Thymus (tissue), 11 donors: ENCODE measurements at regions not wholly inside any gene's neighbourhood (a gene's known extent, or its start where the extent isn't known, plus 50 kb on each side); places are given as distances from the start of the nearest gene placed in this dataset.

ENCODE experiments used
- DNase-seq, 9 donors: peaks; one replicate each; pipeline ENCODE4 v3.0.0-alpha.2; 2013; ENCODE audit warnings: low spot score in 9 of 9, low read depth in 6 of 9, missing footprints in 1 of 9
- H3K27ac ChIP-seq, 2 donors: one replicate each; pipeline ENCODE4 v1.5.1; 2013; ENCODE audit warnings: control low read depth in 1 of 2, low read depth in 1 of 2, low read length in 1 of 2, mild to moderate bottlenecking in 1 of 2, moderate library complexity in 1 of 2
- H3K27me3 ChIP-seq, 2 donors: one replicate each; pipeline ENCODE4 v1.5.1; 2013; ENCODE audit warnings: low read length in 1 of 2; ENCODE audit not compliant: control insufficient read depth in 2 of 2, insufficient read depth in 1 of 2
- H3K36me3 ChIP-seq, 2 donors: one replicate each; pipeline ENCODE4 v1.5.1; 2013; ENCODE audit warnings: low read length in 1 of 2, mild to moderate bottlenecking in 1 of 2, moderate library complexity in 1 of 2; ENCODE audit not compliant: control insufficient read depth in 2 of 2, insufficient read depth in 2 of 2
- H3K4me1 ChIP-seq, 2 donors: one replicate each; pipeline ENCODE4 v1.5.1; 2013; ENCODE audit warnings: low read length in 2 of 2; ENCODE audit not compliant: control insufficient read depth in 2 of 2, insufficient read depth in 2 of 2
- H3K4me3 ChIP-seq, 2 donors: one replicate each; pipeline ENCODE4 v1.5.1; 2013; ENCODE audit warnings: low read length in 2 of 2, control low read depth in 1 of 2, mild to moderate bottlenecking in 1 of 2
- H3K9me3 ChIP-seq, 2 donors: one replicate each; pipeline ENCODE4 v1.5.1; 2013; ENCODE audit warnings: low read length in 1 of 2, mild to moderate bottlenecking in 1 of 2; ENCODE audit not compliant: control insufficient read depth in 2 of 2, insufficient read depth in 1 of 2
- WGBS: extraction: QIAGEN DNeasy Blood & Tissue Kit; methylation state at CpG from one replicate; pipeline ENCODE4 v1.1.7; 2013; 5-methylcytosine and 5-hydroxymethylcytosine counted together
- donor health status: healthy.

GRCh38 chr6:166877906-166878305 lies 78.4 kb downstream of the RNASET2 start:
- peaks cover 0 to 3% of the 10 kb centered on the region in 2 donors for H3K27me3 ChIP-seq
- DNase-seq, result no peak
- WGBS, result 96% methylated on average over 2 of the region's 2 CpGs
- no peaks in the 10 kb centered on the region for H3K9me3 ChIP-seq
- H3K4me1 ChIP-seq, result no peaks in the 10 kb centered on the region
- H3K36me3 ChIP-seq, result no peaks in the 10 kb centered on the region
- no peak overlapping the region for H3K27ac ChIP-seq
- no peak overlapping the region for H3K4me3 ChIP-seq

GRCh38 chr6:166877349-166877748 lies 79.0 kb downstream of the RNASET2 start:
- Histone ChIP-seq H3K36me3 (no peaks in the 10 kb centered on the region), H3K9me3 (no peaks in the 10 kb centered on the region), H3K4me3 (no peak overlapping the region), H3K27ac (no peak overlapping the region), H3K4me1 (no peaks in the 10 kb centered on the region), H3K27me3 (peaks cover 0 to 3% of the 10 kb centered on the region in 2 donors)
- no peak for DNase-seq
- 97% methylated on average over 2 of the region's 2 CpGs for WGBS

- Histone ChIP-seq H3K4me1 (no peaks in the 10 kb centered on the region), H3K4me3 (no peak overlapping the region), H3K36me3 (no peaks in the 10 kb centered on the region), H3K27ac (no peak overlapping the region), H3K9me3 (no peaks in the 10 kb centered on the region), H3K27me3 (peaks cover 0 to 6% of the 10 kb centered on the region in 2 donors)
- 91% methylated on average over 9 of the region's 9 CpGs for WGBS
- DNase-seq, result no peak
Observed at GRCh38 chr6:166872531-166873009, 83.8 kb downstream of the RNASET2 start.

GRCh38 chr6:166870602-166871208 lies 85.6 kb downstream of the RNASET2 start:
- DNase-seq, result no peak
- Histone ChIP-seq H3K9me3 (no peaks in the 10 kb centered on the region), H3K4me1 (no peaks in the 10 kb centered on the region), H3K27ac (no peak overlapping the region), H3K36me3 (no peaks in the 10 kb centered on the region), H3K27me3 (peaks cover 2 to 6% of the 10 kb centered on the region in 2 donors), H3K4me3 (no peak overlapping the region)
- WGBS, result 95% methylated on average over 20 of the region's 20 CpGs

- Histone ChIP-seq H3K4me3 (no peak overlapping the region), H3K27ac (no peak overlapping the region), H3K9me3 (no peaks in the 10 kb centered on the region), H3K27me3 (peaks cover 21 to 32% of the 10 kb centered on the region in 2 donors), H3K4me1 (peaks cover 0 to 10% of the 10 kb centered on the region in 2 donors), H3K36me3 (no peaks in the 10 kb centered on the region)
- WGBS, result 97% methylated on average over 19 of the region's 19 CpGs
- no peak for DNase-seq
Observed at GRCh38 chr6:166866839-166867637, 89.3 kb downstream of the RNASET2 start.

- peaks cover 0 to 11% of the 10 kb centered on the region in 2 donors for H3K4me1 ChIP-seq
- no peak overlapping the region for H3K4me3 ChIP-seq
- no peak for DNase-seq
- 85% methylated on average over 1 of the region's 1 CpG for WGBS
- no peaks in the 10 kb centered on the region for H3K36me3 ChIP-seq
- no peak overlapping the region for H3K27ac ChIP-seq
- peaks cover 38 to 55% of the 10 kb centered on the region in 2 donors for H3K27me3 ChIP-seq
- H3K9me3 ChIP-seq, result no peaks in the 10 kb centered on the region
Observed at GRCh38 chr6:166864333-166864732, 92.0 kb downstream of the RNASET2 start.

GRCh38 chr6:166862978-166863530 lies 93.3 kb downstream of the RNASET2 start:
- WGBS, result 30% methylated on average over 21 of the region's 21 CpGs
- Histone ChIP-seq H3K27ac (no peak overlapping the region), H3K4me1 (peaks cover 0 to 11% of the 10 kb centered on the region in 2 donors), H3K36me3 (no peaks in the 10 kb centered on the region), H3K9me3 (no peaks in the 10 kb centered on the region), H3K4me3 (peak overlapping the region; percentile 24 to 38), H3K27me3 (peaks cover 38 to 61% of the 10 kb centered on the region in 2 donors)
- no peak for DNase-seq

GRCh38 chr6:166862287-166862977 lies 93.9 kb downstream of the RNASET2 start:
- WGBS, result under 1% methylated on average over 56 of the region's 56 CpGs
- Histone ChIP-seq H3K27ac (no peak overlapping the region), H3K36me3 (no peaks in the 10 kb centered on the region), H3K4me3 (peak overlapping the region; percentile 24 to 38), H3K9me3 (no peaks in the 10 kb centered on the region), H3K4me1 (peaks cover 0 to 11% of the 10 kb centered on the region in 2 donors), H3K27me3 (peaks cover 38 to 61% of the 10 kb centered on the region in 2 donors)
- peak in 6 of 9 donors; percentile 7 to 53 (median 32) for DNase-seq

- H3K36me3 ChIP-seq, result no peaks in the 10 kb centered on the region
- no peak for DNase-seq
- WGBS, result 7% methylated on average over 11 of the region's 11 CpGs
- H3K4me1 ChIP-seq, result peaks cover 0 to 11% of the 10 kb centered on the region in 2 donors
- no peaks in the 10 kb centered on the region for H3K9me3 ChIP-seq
- peak overlapping the region; percentile 24 to 38 for H3K4me3 ChIP-seq
- H3K27me3 ChIP-seq, result peaks cover 38 to 61% of the 10 kb centered on the region in 2 donors
- no peak overlapping the region for H3K27ac ChIP-seq
Observed at GRCh38 chr6:166861961-166862286, 94.4 kb downstream of the RNASET2 start.
